ENCODE measurements at regions not wholly inside any gene's neighbourhood (a gene's known extent, or its start where the extent isn't known, plus 50 kb on each side); places are given as distances from the start of the nearest gene placed in this dataset.

- no peak overlapping the region for H3K4me3 ChIP-seq (ENCODE audit: low read length)
- H3K79me2 ChIP-seq (replicated peaks; ENCODE audit: insufficient read depth, low read length): no peaks in the 10 kb centered on the region
- H3K27ac ChIP-seq (ENCODE audit: low read length): no peak overlapping the region
- no peak overlapping the region for H3K4me2 ChIP-seq (ENCODE audit: low read length)
- no peaks in the 10 kb centered on the region for H4K20me1 ChIP-seq (ENCODE audit: insufficient read depth)
- no peak overlapping the region for H3K9ac ChIP-seq (ENCODE audit: low read length)
- H3K27me3 ChIP-seq (ENCODE audit: insufficient read depth, low read depth, low read length): no peaks in the 10 kb centered on the region
- no peak for TF ChIP-seq EP300 (conservative IDR thresholded peaks at IDR 0.05; ENCODE audit: poor library complexity, severe bottlenecking)
- no peak for TF ChIP-seq REST (IDR thresholded peaks at IDR 0.05; ENCODE audit: borderline replicate concordance)
- TF ChIP-seq POLR2AphosphoS5 (IDR thresholded peaks at IDR 0.05): no peak
- no peak for TF ChIP-seq MXI1 (conservative IDR thresholded peaks at IDR 0.05; ENCODE audit: poor library complexity, severe bottlenecking)
- no peaks in the 10 kb centered on the region for H3F3A ChIP-seq (ENCODE audit: insufficient read depth, low read length, poor library complexity, severe bottlenecking)
- no peaks in the 10 kb centered on the region for H3K36me3 ChIP-seq (ENCODE audit: insufficient read depth, low read length)
- no peaks in the 10 kb centered on the region for H3K9me2 ChIP-seq (ENCODE audit: insufficient read depth, low read length)
- no peaks in the 10 kb centered on the region for H3K9me3 ChIP-seq (ENCODE audit: low read length)
- no peak overlapping the region for H2AFZ ChIP-seq (ENCODE audit: low read depth, low read length)
Observed at GRCh38 chr2:16383411-16383810, 282.2 kb downstream of the CYRIA start.

- TF ChIP-seq RAD21 (conservative IDR thresholded peaks at IDR 0.05): no peak
- no peak for TF ChIP-seq TAF1 (IDR thresholded peaks at IDR 0.05; ENCODE audit: low read depth)
- no peak for TF ChIP-seq SMC3 (conservative IDR thresholded peaks at IDR 0.05; ENCODE audit: poor library complexity)
- TF ChIP-seq EP300 (conservative IDR thresholded peaks at IDR 0.05; ENCODE audit: poor library complexity, severe bottlenecking): no peak
- no peak for TF ChIP-seq REST (IDR thresholded peaks at IDR 0.05; ENCODE audit: borderline replicate concordance)
- no peak for TF ChIP-seq MXI1 (conservative IDR thresholded peaks at IDR 0.05; ENCODE audit: poor library complexity, severe bottlenecking)
- TF ChIP-seq POLR2AphosphoS5 (IDR thresholded peaks at IDR 0.05): no peak
- no peak for TF ChIP-seq EZH2 (IDR thresholded peaks at IDR 0.05; ENCODE audit: borderline replicate concordance, insufficient read depth, low read length, poor library complexity, severe bottlenecking)
- TF ChIP-seq, protein P1, sequence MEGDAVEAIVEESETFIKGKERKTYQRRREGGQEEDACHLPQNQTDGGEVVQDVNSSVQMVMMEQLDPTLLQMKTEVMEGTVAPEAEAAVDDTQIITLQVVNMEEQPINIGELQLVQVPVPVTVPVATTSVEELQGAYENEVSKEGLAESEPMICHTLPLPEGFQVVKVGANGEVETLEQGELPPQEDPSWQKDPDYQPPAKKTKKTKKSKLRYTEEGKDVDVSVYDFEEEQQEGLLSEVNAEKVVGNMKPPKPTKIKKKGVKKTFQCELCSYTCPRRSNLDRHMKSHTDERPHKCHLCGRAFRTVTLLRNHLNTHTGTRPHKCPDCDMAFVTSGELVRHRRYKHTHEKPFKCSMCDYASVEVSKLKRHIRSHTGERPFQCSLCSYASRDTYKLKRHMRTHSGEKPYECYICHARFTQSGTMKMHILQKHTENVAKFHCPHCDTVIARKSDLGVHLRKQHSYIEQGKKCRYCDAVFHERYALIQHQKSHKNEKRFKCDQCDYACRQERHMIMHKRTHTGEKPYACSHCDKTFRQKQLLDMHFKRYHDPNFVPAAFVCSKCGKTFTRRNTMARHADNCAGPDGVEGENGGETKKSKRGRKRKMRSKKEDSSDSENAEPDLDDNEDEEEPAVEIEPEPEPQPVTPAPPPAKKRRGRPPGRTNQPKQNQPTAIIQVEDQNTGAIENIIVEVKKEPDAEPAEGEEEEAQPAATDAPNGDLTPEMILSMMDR (IDR thresholded peaks at IDR 0.05; ENCODE audit: poor library complexity, severe bottlenecking): no peak
- no peaks in the 10 kb centered on the region for H4K20me1 ChIP-seq (ENCODE audit: insufficient read depth)
Observed at GRCh38 chr2:16382451-16382850, 283.2 kb downstream of the CYRIA start.

More at GRCh38 chr2:16382451-16382850, 283.2 kb downstream of the CYRIA start:
- H3K36me3 ChIP-seq (ENCODE audit: insufficient read depth, low read length): no peaks in the 10 kb centered on the region
- H3K4me2 ChIP-seq (ENCODE audit: low read length): no peak overlapping the region
- no peak overlapping the region for H3K9ac ChIP-seq (ENCODE audit: low read length)
- H2AFZ ChIP-seq (ENCODE audit: low read depth, low read length): no peak overlapping the region
- H3K79me2 ChIP-seq (replicated peaks; ENCODE audit: insufficient read depth, low read length): no peaks in the 10 kb centered on the region
- H3K9me2 ChIP-seq (ENCODE audit: insufficient read depth, low read length): no peaks in the 10 kb centered on the region
- no peak overlapping the region for H3K27ac ChIP-seq (ENCODE audit: low read length)
- H3K4me3 ChIP-seq (ENCODE audit: low read length): no peak overlapping the region
- H3F3A ChIP-seq (ENCODE audit: insufficient read depth, low read length, poor library complexity, severe bottlenecking): no peaks in the 10 kb centered on the region
- H3K27me3 ChIP-seq (ENCODE audit: insufficient read depth, low read depth, low read length): no peaks in the 10 kb centered on the region
- H3K9me3 ChIP-seq (ENCODE audit: low read length): no peaks in the 10 kb centered on the region
